Fibroblast of villous mesenchyme (primary cell): ENCODE measurements at regions not wholly inside any gene's neighbourhood (a gene's known extent, or its start where the extent isn't known, plus 50 kb on each side); places are given as distances from the start of the nearest gene placed in this dataset.

ENCODE experiments used
- DNase-seq: peaks from one replicate; pipeline ENCODE4 v3.0.0-alpha.2; 2010; ENCODE audit warnings: low read depth
- H3K4me3 ChIP-seq: 2 replicates; pipeline ENCODE4 v1.5.1; 2011; ENCODE audit warnings: low read depth, mild to moderate bottlenecking, low read length
- TF ChIP-seq, protein P1 (sequence below): IDR thresholded peaks from 2 replicates; pipeline ENCODE4 v1.5.1; 2012; ENCODE audit warnings: low read depth, mild to moderate bottlenecking, low read length; ENCODE audit not compliant: insufficient read depth

DNA sequence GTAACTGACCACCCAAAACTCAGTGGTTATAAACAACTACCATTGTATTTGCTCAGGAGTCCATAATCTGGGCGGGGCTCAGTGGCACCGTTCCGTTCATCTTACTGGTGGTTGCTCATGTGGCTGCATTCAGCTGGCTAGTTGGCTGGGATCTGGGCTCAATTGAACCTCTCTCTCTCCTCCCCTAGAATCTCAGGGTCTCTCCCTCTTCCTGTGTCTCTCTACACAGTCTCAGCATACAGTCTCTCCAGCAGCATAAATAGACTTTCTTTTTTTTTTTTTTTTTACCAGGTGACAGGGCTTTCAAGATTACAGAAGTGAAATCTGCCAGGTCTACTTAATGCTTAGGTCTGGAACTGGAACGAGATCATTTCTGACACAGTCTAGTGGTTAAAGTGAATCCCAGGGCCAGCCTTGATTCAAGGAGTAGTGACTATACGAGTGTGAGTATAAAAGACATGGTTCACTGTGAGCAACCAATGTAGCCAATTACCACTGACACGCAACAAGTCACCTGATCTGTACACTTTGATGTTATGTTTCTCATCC is 193.7 kb upstream of the ESRRG start:
- TF ChIP-seq, protein P1, sequence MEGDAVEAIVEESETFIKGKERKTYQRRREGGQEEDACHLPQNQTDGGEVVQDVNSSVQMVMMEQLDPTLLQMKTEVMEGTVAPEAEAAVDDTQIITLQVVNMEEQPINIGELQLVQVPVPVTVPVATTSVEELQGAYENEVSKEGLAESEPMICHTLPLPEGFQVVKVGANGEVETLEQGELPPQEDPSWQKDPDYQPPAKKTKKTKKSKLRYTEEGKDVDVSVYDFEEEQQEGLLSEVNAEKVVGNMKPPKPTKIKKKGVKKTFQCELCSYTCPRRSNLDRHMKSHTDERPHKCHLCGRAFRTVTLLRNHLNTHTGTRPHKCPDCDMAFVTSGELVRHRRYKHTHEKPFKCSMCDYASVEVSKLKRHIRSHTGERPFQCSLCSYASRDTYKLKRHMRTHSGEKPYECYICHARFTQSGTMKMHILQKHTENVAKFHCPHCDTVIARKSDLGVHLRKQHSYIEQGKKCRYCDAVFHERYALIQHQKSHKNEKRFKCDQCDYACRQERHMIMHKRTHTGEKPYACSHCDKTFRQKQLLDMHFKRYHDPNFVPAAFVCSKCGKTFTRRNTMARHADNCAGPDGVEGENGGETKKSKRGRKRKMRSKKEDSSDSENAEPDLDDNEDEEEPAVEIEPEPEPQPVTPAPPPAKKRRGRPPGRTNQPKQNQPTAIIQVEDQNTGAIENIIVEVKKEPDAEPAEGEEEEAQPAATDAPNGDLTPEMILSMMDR: no peak
- no peak overlapping the region for H3K4me3 ChIP-seq
- no peak for DNase-seq

DNA sequence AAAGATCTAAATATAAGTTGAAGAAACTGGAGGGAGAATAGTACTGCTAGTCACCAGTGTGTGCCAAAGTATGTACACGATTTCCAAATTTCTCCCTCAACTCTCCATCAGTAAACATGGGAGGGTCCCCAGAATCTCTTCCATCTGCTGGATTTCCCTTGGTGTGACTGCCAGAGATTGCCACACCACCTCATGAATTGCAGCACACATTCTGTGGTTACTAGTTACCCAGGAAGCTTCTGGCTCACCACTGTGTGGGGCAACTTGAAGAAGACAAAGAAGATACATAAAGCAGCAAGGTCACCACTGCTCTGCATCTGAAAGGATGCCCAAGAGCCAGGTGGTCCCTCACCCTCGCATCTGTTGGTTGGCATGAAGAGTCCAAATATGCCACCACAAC is 191.7 kb upstream of the ESRRG start:
- DNase-seq: peak; percentile 72
- TF ChIP-seq, protein P1: no peak
- no peak overlapping the region for H3K4me3 ChIP-seq

DNA sequence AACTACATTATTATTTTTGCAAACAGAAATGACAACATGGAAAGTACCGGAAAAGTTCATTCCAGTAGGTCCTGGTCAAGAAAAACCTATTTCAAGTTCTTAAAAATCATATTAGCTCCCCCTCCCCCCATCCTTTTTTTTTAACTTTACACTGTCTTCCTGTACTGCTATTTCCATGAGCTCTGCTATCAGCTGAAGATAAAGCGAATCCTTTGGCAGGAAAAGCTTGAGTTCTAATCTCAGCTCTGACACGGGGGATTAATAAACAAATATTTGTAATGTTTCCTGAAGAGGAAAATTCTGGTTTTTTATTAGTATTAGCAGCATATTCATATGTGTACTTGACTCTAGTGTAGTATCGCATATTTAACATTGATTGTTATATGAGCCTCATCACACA is 190.7 kb upstream of the ESRRG start:
- TF ChIP-seq, protein P1: no peak
- no peak overlapping the region for H3K4me3 ChIP-seq
- peak; percentile 55 for DNase-seq

DNA sequence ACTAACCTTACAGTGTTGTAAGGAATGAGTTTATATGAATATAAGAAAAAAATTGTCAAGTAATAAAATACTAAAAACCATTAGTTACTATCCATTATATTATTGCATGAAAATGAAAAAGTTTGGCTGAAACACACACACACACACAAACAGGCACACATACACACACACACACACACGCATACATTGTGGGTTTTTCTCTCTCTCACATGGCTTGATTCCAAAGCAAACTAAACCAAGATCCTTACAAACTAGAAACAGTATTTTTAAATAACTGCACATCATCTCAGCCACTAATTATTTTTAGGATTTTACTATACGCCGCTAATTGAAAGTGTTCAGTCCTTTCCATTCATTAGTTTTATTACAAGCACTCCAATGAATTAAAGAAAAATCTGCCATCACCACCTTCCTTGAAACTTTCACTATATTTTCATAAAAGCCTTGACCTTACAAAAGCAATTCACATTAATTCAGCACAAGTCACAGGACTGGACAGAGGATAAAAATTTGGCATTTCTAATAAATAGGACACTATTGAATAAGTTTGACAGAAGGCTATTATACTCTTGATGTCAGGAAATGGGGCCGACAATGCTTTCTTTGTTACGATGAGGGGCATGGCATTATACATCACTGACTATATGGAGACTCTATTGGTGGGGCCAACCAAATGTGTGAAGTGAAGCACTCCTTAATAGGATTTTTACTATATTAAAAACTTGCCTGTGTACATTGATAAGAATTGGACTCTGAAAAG is 187.0 kb upstream of the ESRRG start:
- TF ChIP-seq, protein P1: no peak
- no peak for DNase-seq
- no peak overlapping the region for H3K4me3 ChIP-seq

DNA sequence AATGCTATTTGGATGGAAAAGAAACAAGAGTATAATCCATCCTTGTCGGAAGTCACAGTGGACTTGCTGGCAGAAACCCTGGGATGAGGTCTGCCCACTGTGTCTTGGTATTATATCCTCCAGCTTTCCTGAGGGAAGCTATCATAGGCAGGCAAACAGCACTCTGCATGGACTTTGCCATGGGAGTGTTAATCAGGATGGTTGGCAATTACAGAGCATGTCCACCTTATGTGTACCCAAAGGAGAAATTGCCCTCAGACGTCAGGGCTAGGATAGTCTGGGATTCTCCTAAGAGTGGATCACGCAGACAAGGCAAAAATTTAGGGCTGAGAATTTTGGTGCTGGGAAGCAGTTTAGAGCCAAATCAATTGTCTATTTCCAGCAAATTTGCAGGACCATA is 184.9 kb upstream of the ESRRG start:
- TF ChIP-seq, protein P1: no peak

DNA sequence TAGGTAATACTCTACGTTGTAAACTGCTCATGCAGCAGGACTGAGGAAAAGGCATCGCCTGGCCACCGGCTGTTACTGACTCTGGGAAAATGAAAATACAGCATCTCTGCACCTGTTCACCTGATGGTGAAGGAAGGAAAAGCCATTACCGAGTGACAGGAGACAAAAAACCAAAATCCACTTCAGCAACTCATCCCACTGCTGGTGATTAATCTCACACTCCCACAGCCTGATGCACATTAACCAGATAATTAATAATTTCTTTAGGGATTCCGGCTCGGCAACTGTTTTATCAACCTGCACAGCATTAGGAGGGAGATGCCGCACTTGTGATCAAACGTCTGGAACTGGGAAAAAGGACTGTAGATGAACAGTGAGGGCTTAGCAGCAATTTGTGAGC is 183.9 kb upstream of the ESRRG start:
- no peak for DNase-seq
- H3K4me3 ChIP-seq: no peak overlapping the region
- TF ChIP-seq, protein P1: no peak

More for the DNA sequence above, 184.9 kb upstream of the ESRRG start:
- no peak for DNase-seq
- no peak overlapping the region for H3K4me3 ChIP-seq
